Smooth muscle cell (in vitro differentiated cells): ENCODE measurements at regions not wholly inside any gene's neighbourhood (a gene's known extent, or its start where the extent isn't known, plus 50 kb on each side); places are given as distances from the start of the nearest gene placed in this dataset.

Experiments used
- DNase-seq: peaks from one replicate; lab custom pipeline; 2025; ENCODE audit not compliant: unreplicated experiment; lab: John Stamatoyannopoulos, UW
- H2AFZ ChIP-seq: fragments of 200-600 bp; sonication (generic); 2 replicates; pipeline ENCODE4 v1.6.0; 2016; ENCODE audit warnings: antibody characterized with exemption, low read depth, mild to moderate bottlenecking
- H3F3A ChIP-seq: fragments of 200-600 bp; sonication (generic); 2 replicates; pipeline ENCODE4 v1.6.0; 2017; ENCODE audit warnings: antibody characterized with exemption, low read depth
- H3K27ac ChIP-seq: fragments of 200-600 bp; sonication (generic); 2 replicates; pipeline ENCODE4 v1.5.1; 2016; ENCODE audit warnings: low read depth, mild to moderate bottlenecking
- H3K27me3 ChIP-seq: fragments of 200-600 bp; sonication (generic); 2 replicates; pipeline ENCODE4 v1.6.1; 2016; ENCODE audit warnings: low read depth, mild to moderate bottlenecking
- H3K36me3 ChIP-seq: fragments of 200-600 bp; sonication (generic); 2 replicates; pipeline ENCODE4 v1.5.1; 2016; ENCODE audit warnings: low read depth
- H3K4me1 ChIP-seq: fragments of 200-600 bp; sonication (generic); 2 replicates; pipeline ENCODE4 v1.5.1; 2016; ENCODE audit warnings: low read depth
- H3K4me2 ChIP-seq: fragments of 200-600 bp; sonication (generic); 2 replicates; pipeline ENCODE4 v1.6.0; 2016; ENCODE audit warnings: mild to moderate bottlenecking
- H3K4me3 ChIP-seq: fragments of 200-600 bp; sonication (generic); 2 replicates; pipeline ENCODE4 v1.5.1; 2016; ENCODE audit warnings: mild to moderate bottlenecking
- H3K79me2 ChIP-seq: fragments of 200-600 bp; sonication (generic); 2 replicates; pipeline ENCODE4 v1.6.0; 2016; ENCODE audit warnings: low read depth, mild to moderate bottlenecking
- H3K9ac ChIP-seq: fragments of 200-600 bp; sonication (generic); 2 replicates; pipeline ENCODE4 v1.6.0; 2016; ENCODE audit warnings: low read depth
- H3K9me3 ChIP-seq: fragments of 200-600 bp; sonication (generic); replicated peaks from 2 replicates; pipeline ENCODE4 v1.5.1; 2016; ENCODE audit warnings: low read depth
- H4K20me1 ChIP-seq: fragments of 200-600 bp; sonication (generic); 2 replicates; pipeline ENCODE4 v1.6.0; 2016; ENCODE audit warnings: low read depth
- CTCF ChIP-seq: fragments of 200-600 bp; sonication (generic); IDR thresholded peaks from 2 replicates; pipeline ENCODE4 v1.5.1; 2017; ENCODE audit warnings: borderline replicate concordance, mild to moderate bottlenecking, antibody characterized with exemption; ENCODE audit not compliant: insufficient read depth, poor library complexity, severe bottlenecking
- WGBS: methylation state at CpG from one replicate; pipeline ENCODE4 v1.1.7; 2016; ENCODE audit warnings: low lambda C conversion rate; 5-methylcytosine and 5-hydroxymethylcytosine counted together

- Histone ChIP-seq H3K27me3 (no peaks in the 10 kb centered on the region), H3K4me3 (no peak overlapping the region), H3K9me3 (no peaks in the 10 kb centered on the region), H2AFZ (no peak overlapping the region), H3K36me3 (no peaks in the 10 kb centered on the region), H4K20me1 (no peaks in the 10 kb centered on the region), H3K4me2 (no peak overlapping the region), H3F3A (no peaks in the 10 kb centered on the region), H3K79me2 (no peaks in the 10 kb centered on the region), H3K4me1 (peaks cover 17% of the 10 kb centered on the region), H3K27ac (no peak overlapping the region), H3K9ac (no peak overlapping the region)
- TF ChIP-seq CTCF: no peak
- no peak for DNase-seq
Measured at GRCh38 chr4:23425570-23425969, 464.3 kb downstream of the PPARGC1A start.

- Histone ChIP-seq H3K9ac (no peak overlapping the region), H4K20me1 (no peaks in the 10 kb centered on the region), H3K27me3 (no peaks in the 10 kb centered on the region), H3K4me2 (no peak overlapping the region), H3K4me1 (peaks cover 17% of the 10 kb centered on the region), H3K27ac (no peak overlapping the region), H3F3A (no peaks in the 10 kb centered on the region), H3K79me2 (no peaks in the 10 kb centered on the region), H3K4me3 (no peak overlapping the region), H2AFZ (no peak overlapping the region), H3K36me3 (no peaks in the 10 kb centered on the region), H3K9me3 (no peaks in the 10 kb centered on the region)
- 82% methylated on average over 3 of the region's 3 CpGs for WGBS
- no peak for DNase-seq
- no peak for TF ChIP-seq CTCF
Measured at GRCh38 chr4:23423540-23423939, 466.3 kb downstream of the PPARGC1A start.

GRCh38 chr4:23422878-23423277 is 467.0 kb downstream of the PPARGC1A start:
- DNase-seq: no peak

More at GRCh38 chr4:23422878-23423277, 467.0 kb downstream of the PPARGC1A start:
- Histone ChIP-seq H3K79me2 (no peaks in the 10 kb centered on the region), H2AFZ (no peak overlapping the region), H3F3A (no peaks in the 10 kb centered on the region), H4K20me1 (no peaks in the 10 kb centered on the region), H3K9me3 (no peaks in the 10 kb centered on the region), H3K27me3 (no peaks in the 10 kb centered on the region), H3K9ac (no peak overlapping the region), H3K4me2 (no peak overlapping the region), H3K4me3 (no peak overlapping the region), H3K36me3 (no peaks in the 10 kb centered on the region), H3K27ac (no peak overlapping the region), H3K4me1 (peaks cover 17% of the 10 kb centered on the region)
- WGBS: 71% methylated on average over 1 of the region's 1 CpG
- TF ChIP-seq CTCF: no peak
